ENCODE measurements at regions not wholly inside any gene's neighbourhood (a gene's known extent, or its start where the extent isn't known, plus 50 kb on each side); places are given as distances from the start of the nearest gene placed in this dataset.

DNA sequence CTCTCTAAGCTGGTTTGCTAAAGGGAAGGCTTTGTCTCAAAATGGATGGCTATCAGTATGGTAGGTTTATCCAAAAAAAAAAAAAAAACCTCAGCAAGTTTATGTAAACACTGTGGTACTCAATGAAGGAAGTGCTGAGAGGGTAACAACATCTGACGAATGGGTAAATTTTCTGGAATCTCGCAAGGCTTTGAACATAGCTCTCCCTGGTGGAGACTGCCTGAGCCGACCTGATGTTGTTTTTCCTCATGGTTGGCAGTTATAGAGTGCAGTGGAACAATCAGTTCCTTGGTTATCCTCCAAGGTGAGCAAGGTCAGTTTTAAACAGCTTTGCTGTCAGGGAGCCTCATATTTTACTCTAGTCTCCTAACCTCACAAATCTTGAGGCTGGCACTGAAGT is 94.6 kb downstream of the ZPLD1 start:
- no peak for DNase-seq
- H3K4me3 Mint-ChIP-seq: no peak overlapping the region
- ATAC-seq: no peak
- no peaks in the 10 kb centered on the region for H3K9me3 Mint-ChIP-seq (ENCODE audit: low read depth)
- no peaks in the 10 kb centered on the region for H3K4me1 Mint-ChIP-seq
- ChIA-PET POLR2A (no interaction called here), CTCF (interaction anchor here (0.7 to 2.1 kb wide), 3 partner anchors 23 to 300 kb away, joined by 3 to 12 read pairs (median 5); no protein-coding TSS in a partner anchor)
- peaks cover 3% of the 10 kb centered on the region for H3K27me3 Mint-ChIP-seq
- no peak overlapping the region for H3K27ac Mint-ChIP-seq
- no peaks in the 10 kb centered on the region for H3K36me3 Mint-ChIP-seq (ENCODE audit: low read depth)
- intact Hi-C loops (cut with DNase I, micrococcal nuclease): no loop called here

- Mint-ChIP-seq H3K4me3 (no peak overlapping the region), H3K27ac (no peak overlapping the region), H3K36me3 (ENCODE audit: low read depth) (no peaks in the 10 kb centered on the region), H3K4me1 (no peaks in the 10 kb centered on the region), H3K27me3 (peaks cover 3% of the 10 kb centered on the region), H3K9me3 (ENCODE audit: low read depth) (no peaks in the 10 kb centered on the region)
- CTCF ChIA-PET: interaction anchor here (1.0 kb wide), 1 partner anchor 13 kb away, joined by 3 read pairs; no protein-coding TSS in a partner anchor
- intact Hi-C loops (cut with DNase I, micrococcal nuclease): no loop called here
- DNase-seq (no peak), ATAC-seq (no peak)
- POLR2A ChIA-PET: no interaction called here
Observed at GRCh38 chr3:102530415-102531181, 95.8 kb downstream of the ZPLD1 start.

- CTCF ChIA-PET: interaction anchor here (1.0 kb wide), 1 partner anchor 12 kb away, joined by 3 read pairs; no protein-coding TSS in a partner anchor
- H3K27ac Mint-ChIP-seq: no peak overlapping the region
- no peaks in the 10 kb centered on the region for H3K9me3 Mint-ChIP-seq (ENCODE audit: low read depth)
- H3K4me1 Mint-ChIP-seq: no peaks in the 10 kb centered on the region
- POLR2A ChIA-PET: no interaction called here
- H3K4me3 Mint-ChIP-seq: no peak overlapping the region
- intact Hi-C loops (cut with DNase I, micrococcal nuclease): no loop called here
- H3K27me3 Mint-ChIP-seq: peaks cover 2% of the 10 kb centered on the region
- ATAC-seq (no peak), DNase-seq (no peak)
- H3K36me3 Mint-ChIP-seq (ENCODE audit: low read depth): no peaks in the 10 kb centered on the region
Observed at GRCh38 chr3:102531686-102532085, 96.9 kb downstream of the ZPLD1 start.

DNA sequence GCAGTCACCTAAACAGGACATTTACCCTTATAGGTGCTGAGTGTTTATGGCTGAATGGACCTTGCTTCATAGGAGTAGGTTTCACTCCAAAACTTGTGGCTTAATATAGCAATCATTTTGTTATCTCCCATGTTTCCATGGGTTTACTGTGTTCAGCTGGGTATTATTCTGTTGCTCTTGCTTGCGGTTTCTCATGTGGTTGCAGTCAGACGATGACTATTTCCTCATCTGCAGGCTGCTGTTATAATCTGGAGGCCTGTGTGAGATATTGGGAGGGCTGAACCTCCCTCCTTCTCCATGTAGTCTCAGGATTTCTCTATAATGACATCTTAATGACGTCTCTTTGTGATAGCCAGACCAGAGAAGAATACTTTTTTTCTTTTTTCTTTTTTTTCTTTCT is 98.1 kb downstream of the ZPLD1 start:
- Mint-ChIP-seq H3K36me3 (ENCODE audit: low read depth) (no peaks in the 10 kb centered on the region), H3K9me3 (ENCODE audit: low read depth) (no peaks in the 10 kb centered on the region), H3K4me3 (no peak overlapping the region), H3K4me1 (no peaks in the 10 kb centered on the region), H3K27me3 (peaks cover 2% of the 10 kb centered on the region), H3K27ac (no peak overlapping the region)
- DNase-seq (no peak), ATAC-seq (peak; percentile 57)
- intact Hi-C loops (cut with DNase I, micrococcal nuclease): no loop called here
- ChIA-PET CTCF (no interaction called here), POLR2A (no interaction called here)

- DNase-seq (no peak), ATAC-seq (no peak)
- no peak overlapping the region for H3K4me3 Mint-ChIP-seq
- H3K9me3 Mint-ChIP-seq (ENCODE audit: low read depth): no peaks in the 10 kb centered on the region
- H3K36me3 Mint-ChIP-seq (ENCODE audit: low read depth): no peaks in the 10 kb centered on the region
- no peak overlapping the region for H3K27ac Mint-ChIP-seq
- H3K4me1 Mint-ChIP-seq: no peaks in the 10 kb centered on the region
- intact Hi-C loops (cut with DNase I, micrococcal nuclease): no loop called here
- ChIA-PET POLR2A (no interaction called here), CTCF (interaction anchor here (0.9 to 2.1 kb wide), 4 partner anchors 9 to 305 kb away, joined by 3 to 5 read pairs (median 4); no protein-coding TSS in a partner anchor)
- H3K27me3 Mint-ChIP-seq: peaks cover 2% of the 10 kb centered on the region
Observed at GRCh38 chr3:102533784-102534183, 99.0 kb downstream of the ZPLD1 start.

DNA sequence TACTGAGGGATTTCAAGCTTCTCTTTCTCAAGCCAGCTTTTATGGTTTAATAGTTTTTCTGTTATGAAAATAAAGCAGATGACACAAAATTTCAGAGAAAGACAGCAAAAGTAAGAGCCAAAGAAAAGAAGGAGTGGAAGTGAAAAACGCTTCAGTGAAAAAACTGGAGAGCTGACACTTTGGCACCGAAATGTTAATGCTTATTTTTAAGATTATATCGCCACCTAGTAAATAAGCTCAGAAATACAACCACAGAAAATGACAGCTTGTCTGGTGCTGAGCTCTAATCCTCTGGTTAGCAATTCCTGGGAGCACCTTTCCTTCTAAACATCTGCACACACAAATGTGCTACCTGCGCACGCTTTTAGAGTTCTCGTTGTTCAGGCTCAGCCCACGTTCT is 101.6 kb downstream of the ZPLD1 start:
- ATAC-seq: no peak
- POLR2A ChIA-PET: interaction anchor here (0.7 kb wide), 1 partner anchor 640 kb away, joined by 6 read pairs; no protein-coding TSS in a partner anchor
- no peak overlapping the region for H3K4me3 Mint-ChIP-seq

GRCh38 chr3:102537123-102537522 is 102.3 kb downstream of the ZPLD1 start:
- ChIA-PET POLR2A (no interaction called here), CTCF (interaction anchor here (0.6 to 6.4 kb wide), 19 partner anchors 10 to 827 kb away, joined by 3 to 99 read pairs (median 4); no protein-coding TSS in a partner anchor)
- H3K27ac Mint-ChIP-seq: no peak overlapping the region
- no peaks in the 10 kb centered on the region for H3K9me3 Mint-ChIP-seq (ENCODE audit: low read depth)
- no peak overlapping the region for H3K4me3 Mint-ChIP-seq
- ATAC-seq (no peak), DNase-seq (no peak)
- intact Hi-C loops (cut with DNase I, micrococcal nuclease): loop anchor here (2.0 to 5.0 kb wide), 4 partner anchors 724 to 850 kb away; partner anchors contain the start of gene RPL24 (in 1 of the 2)
- H3K27me3 Mint-ChIP-seq: peaks cover 6% of the 10 kb centered on the region
- H3K4me1 Mint-ChIP-seq: no peaks in the 10 kb centered on the region
- H3K36me3 Mint-ChIP-seq (ENCODE audit: low read depth): no peaks in the 10 kb centered on the region

More for the DNA sequence above, 101.6 kb downstream of the ZPLD1 start:
- Mint-ChIP-seq H3K27ac (no peak overlapping the region), H3K4me1 (no peaks in the 10 kb centered on the region), H3K27me3 (peaks cover 6% of the 10 kb centered on the region), H3K9me3 (ENCODE audit: low read depth) (no peaks in the 10 kb centered on the region), H3K36me3 (ENCODE audit: low read depth) (no peaks in the 10 kb centered on the region)
- CTCF ChIA-PET: interaction anchor here (0.6 to 6.4 kb wide), 21 partner anchors 9 to 871 kb away, joined by 3 to 99 read pairs (median 4); no protein-coding TSS in a partner anchor
- DNase-seq: no peak
- intact Hi-C loops (cut with DNase I, micrococcal nuclease): loop anchor here (1.0 to 5.0 kb wide), 6 partner anchors 301 to 849 kb away; partner anchors contain the start of gene RPL24 (in 1 of the 2)

GRCh38 chr3:102544741-102545140 is 109.9 kb downstream of the ZPLD1 start:
- DNase-seq (no peak), ATAC-seq (no peak)
- ChIA-PET POLR2A (no interaction called here), CTCF (interaction anchor here (1.1 to 1.4 kb wide), 3 partner anchors 13 to 316 kb away, joined by 3 read pairs; no protein-coding TSS in a partner anchor)
- no peaks in the 10 kb centered on the region for H3K4me1 Mint-ChIP-seq
- H3K36me3 Mint-ChIP-seq (ENCODE audit: low read depth): no peaks in the 10 kb centered on the region
- H3K4me3 Mint-ChIP-seq: no peak overlapping the region
- intact Hi-C loops (cut with DNase I, micrococcal nuclease): no loop called here
- H3K27ac Mint-ChIP-seq: no peak overlapping the region
- peaks cover 6% of the 10 kb centered on the region for H3K27me3 Mint-ChIP-seq
- no peaks in the 10 kb centered on the region for H3K9me3 Mint-ChIP-seq (ENCODE audit: low read depth)

- DNase-seq (no peak), ATAC-seq (no peak)
- ChIA-PET POLR2A (no interaction called here), CTCF (interaction anchor here (1.1 kb wide), 1 partner anchor 316 kb away, joined by 3 read pairs; no protein-coding TSS in a partner anchor)
- H3K4me3 Mint-ChIP-seq: no peak overlapping the region
- H3K4me1 Mint-ChIP-seq: no peaks in the 10 kb centered on the region
- no peaks in the 10 kb centered on the region for H3K36me3 Mint-ChIP-seq (ENCODE audit: low read depth)
- H3K9me3 Mint-ChIP-seq (ENCODE audit: low read depth): no peaks in the 10 kb centered on the region
- intact Hi-C loops (cut with DNase I, micrococcal nuclease): no loop called here
- no peak overlapping the region for H3K27ac Mint-ChIP-seq
- H3K27me3 Mint-ChIP-seq: peaks cover 4% of the 10 kb centered on the region
Observed at GRCh38 chr3:102545276-102545675, 110.5 kb downstream of the ZPLD1 start.

GRCh38 chr3:102553876-102554275 is 119.1 kb downstream of the ZPLD1 start:
- H3K4me1 Mint-ChIP-seq: no peaks in the 10 kb centered on the region
- no peak overlapping the region for H3K27ac Mint-ChIP-seq
- DNase-seq (no peak), ATAC-seq (no peak)
- H3K9me3 Mint-ChIP-seq (ENCODE audit: low read depth): no peaks in the 10 kb centered on the region
- intact Hi-C loops (cut with DNase I, micrococcal nuclease): no loop called here
- POLR2A ChIA-PET: no interaction called here
- CTCF ChIA-PET: no interaction called here
- no peaks in the 10 kb centered on the region for H3K36me3 Mint-ChIP-seq (ENCODE audit: low read depth)
- H3K27me3 Mint-ChIP-seq: peaks cover 8% of the 10 kb centered on the region
- H3K4me3 Mint-ChIP-seq: no peak overlapping the region

GRCh38 chr3:102570511-102570910 is 135.7 kb downstream of the ZPLD1 start:
- no peak overlapping the region for H3K27ac Mint-ChIP-seq
- POLR2A ChIA-PET: no interaction called here

DNA sequence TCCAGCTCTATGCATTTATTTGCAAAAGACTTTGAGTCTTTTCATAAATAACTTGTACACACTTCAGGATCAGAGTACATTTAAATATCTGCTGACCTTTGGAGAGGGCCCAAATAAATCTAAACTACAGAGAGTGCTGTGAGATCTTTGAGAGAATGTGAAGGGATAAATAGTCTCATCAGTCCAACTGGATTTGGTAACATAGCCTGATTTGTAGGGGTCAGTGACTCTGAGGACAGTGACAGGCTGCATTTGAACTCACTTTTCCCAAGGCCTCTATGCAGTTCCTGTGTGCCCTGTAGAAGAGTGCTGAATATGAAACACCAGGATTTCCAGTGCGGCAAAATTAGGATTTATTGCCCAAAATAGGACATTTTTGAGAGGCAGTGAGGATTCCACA is 136.2 kb downstream of the ZPLD1 start:
- ATAC-seq (no peak), DNase-seq (no peak)
- POLR2A ChIA-PET: no interaction called here
- CTCF ChIA-PET: no interaction called here
- Mint-ChIP-seq H3K27me3 (peaks cover 5% of the 10 kb centered on the region), H3K9me3 (ENCODE audit: low read depth) (no peaks in the 10 kb centered on the region), H3K36me3 (ENCODE audit: low read depth) (no peaks in the 10 kb centered on the region), H3K4me1 (no peaks in the 10 kb centered on the region), H3K27ac (no peak overlapping the region), H3K4me3 (no peak overlapping the region)
- intact Hi-C loops (cut with DNase I, micrococcal nuclease): no loop called here

More at GRCh38 chr3:102570511-102570910, 135.7 kb downstream of the ZPLD1 start:
- Mint-ChIP-seq H3K4me3 (no peak overlapping the region), H3K36me3 (ENCODE audit: low read depth) (no peaks in the 10 kb centered on the region), H3K27me3 (peaks cover 7% of the 10 kb centered on the region), H3K4me1 (no peaks in the 10 kb centered on the region), H3K9me3 (ENCODE audit: low read depth) (no peaks in the 10 kb centered on the region)
- intact Hi-C loops (cut with DNase I, micrococcal nuclease): no loop called here
- DNase-seq: no peak
- ATAC-seq: no peak
- CTCF ChIA-PET: no interaction called here
